HEK293 (cell line): ENCODE measurements at regions not wholly inside any gene's neighbourhood (a gene's known extent, or its start where the extent isn't known, plus 50 kb on each side); places are given as distances from the start of the nearest gene placed in this dataset.

Experiments
- TCF7L2 ChIP-seq: IDR thresholded peaks from 2 replicates; pipeline ENCODE4 v1.6.1; 2011; ENCODE audit warnings: low read depth, mild to moderate bottlenecking, inconsistent platforms, low read length, moderate library complexity, borderline replicate concordance
- YY1 ChIP-seq: fragments of 450-650 bp; formaldehyde crosslinking; IDR thresholded peaks from 2 replicates; pipeline ENCODE4 v1.5.1; 2018; ENCODE audit warnings: missing biosample characterization, missing genetic modification characterization
- ZNF112 ChIP-seq: fragments of 450-650 bp; formaldehyde crosslinking; IDR thresholded peaks from 2 replicates; pipeline ENCODE4 v1.5.0; 2017; ENCODE audit warnings: missing biosample characterization, missing genetic modification characterization
- ZNF341 ChIP-seq: fragments of 450-650 bp; formaldehyde crosslinking; IDR thresholded peaks from 2 replicates; pipeline ENCODE4; 2016; ENCODE audit warnings: low read depth, missing biosample characterization, missing genetic modification characterization
- TF ChIP-seq, protein P1 (sequence below): fragments of 450-650 bp; formaldehyde crosslinking; optimal IDR thresholded peaks from 2 replicates; pipeline ENCODE3; 2016; ENCODE audit warnings: missing biosample characterization, mild to moderate bottlenecking, missing genetic modification characterization

DNA sequence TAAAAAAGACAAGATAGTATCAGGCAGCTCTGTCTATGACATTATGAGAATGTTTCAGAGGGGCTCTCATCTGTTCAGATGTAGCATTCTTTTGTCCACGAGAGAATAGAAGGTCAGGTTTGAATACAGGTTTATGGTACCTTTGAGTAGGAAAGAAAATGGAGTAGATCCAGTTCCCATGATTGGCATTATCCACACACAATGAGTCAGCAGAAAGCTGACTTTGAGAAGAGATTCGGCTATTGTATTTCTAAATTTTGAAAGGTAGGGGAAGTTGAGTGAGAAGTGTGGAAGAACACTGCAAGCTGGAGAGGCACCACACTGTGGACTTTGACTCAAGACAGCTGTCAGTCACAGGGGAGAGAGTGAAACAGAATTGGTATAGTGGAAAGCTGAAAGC, 135.4 kb downstream of the SYT10 start:
- TF ChIP-seq ZNF341 (tag by site-specific recombination) (no peak), ZNF112 (tag by site-specific recombination) (no peak), YY1 (no peak), TCF7L2 (no peak)
- TF ChIP-seq, protein P1, sequence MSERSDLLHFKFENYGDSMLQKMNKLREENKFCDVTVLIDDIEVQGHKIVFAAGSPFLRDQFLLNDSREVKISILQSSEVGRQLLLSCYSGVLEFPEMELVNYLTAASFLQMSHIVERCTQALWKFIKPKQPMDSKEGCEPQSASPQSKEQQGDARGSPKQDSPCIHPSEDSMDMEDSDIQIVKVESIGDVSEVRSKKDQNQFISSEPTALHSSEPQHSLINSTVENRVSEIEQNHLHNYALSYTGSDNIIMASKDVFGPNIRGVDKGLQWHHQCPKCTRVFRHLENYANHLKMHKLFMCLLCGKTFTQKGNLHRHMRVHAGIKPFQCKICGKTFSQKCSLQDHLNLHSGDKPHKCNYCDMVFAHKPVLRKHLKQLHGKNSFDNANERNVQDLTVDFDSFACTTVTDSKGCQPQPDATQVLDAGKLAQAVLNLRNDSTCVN (tag by site-specific recombination), result no peak
